B cell (primary cell): ENCODE measurements at regions not wholly inside any gene's neighbourhood (a gene's known extent, or its start where the extent isn't known, plus 50 kb on each side); places are given as distances from the start of the nearest gene placed in this dataset.

Source experiments
- ATAC-seq: fragments of 200-7000 bp; cut with Tn5 transposase; one replicate; pipeline ENCODE4 v1.10.0; 2021; ENCODE audit warnings: low read depth, mild to moderate bottlenecking, moderate number of reproducible peaks, moderate library complexity
- CTCF ChIA-PET: fragments of 350-600 bp; sonication (Branson Sonifier 250); formaldehyde crosslinking; loops from one replicate; lab custom pipeline; 2021; ENCODE audit warnings: antibody characterized with exemption, inconsistent platforms; lab: Charles Lee
- POLR2A ChIA-PET: fragments of 350-600 bp; sonication (Branson Sonifier 250); formaldehyde crosslinking; loops from one replicate; lab custom pipeline; 2021; ENCODE audit warnings: antibody characterized with exemption; lab: Charles Lee
- DNase-seq: peaks from one replicate; pipeline ENCODE4 v3.0.0; 2013
- H2AFZ ChIP-seq: 2 replicates; pipeline ENCODE4 v1.6.1; 2012; ENCODE audit warnings: mild to moderate bottlenecking, low read depth, low read length; ENCODE audit not compliant: insufficient read depth, poor library complexity, severe bottlenecking
- H3K27ac ChIP-seq, 2 donors: 1 replicate in 1 of 2; 2 replicates in 1 of 2; pipeline ENCODE4 v1.5.1; 2012 to 2013; ENCODE audit warnings: low read length in 2 of 2, mild to moderate bottlenecking in 2 of 2, moderate library complexity in 1 of 2
- H3K27me3 ChIP-seq, 4 experiments: fragments of 200-600 bp in 1 of 4; sonication (generic) in 1 of 4; replicated peaks in 1 of 4; 1 replicate in 2 of 4; 2 replicates in 2 of 4; pipeline versions ENCODE4 v1.6.1 to v1.7.0; 2013 to 2016; ENCODE audit warnings: low read length in 3 of 4, mild to moderate bottlenecking in 2 of 4, mixed read lengths in 1 of 4, moderate library complexity in 1 of 4; ENCODE audit not compliant: insufficient read depth in 4 of 4, control insufficient read depth in 3 of 4; ENCODE audit errors: control extremely low read depth in 1 of 4
- H3K36me3 ChIP-seq, 2 experiments: replicated peaks in 1 of 2; 1 replicate in 1 of 2; 2 replicates in 1 of 2; pipeline versions ENCODE4 v1.6.1 to v1.7.1; 2013; ENCODE audit warnings: low read length in 1 of 2; ENCODE audit not compliant: insufficient read depth in 2 of 2, control insufficient read depth in 1 of 2; ENCODE audit errors: control extremely low read depth in 1 of 2, extremely low read depth in 1 of 2
- H3K4me1 ChIP-seq, 2 donors: fragments of 200-600 bp in 1 of 2; sonication (generic) in 1 of 2; 1 replicate in 1 of 2; 2 replicates in 1 of 2; pipeline versions ENCODE4 v1.5.1 to v1.6.1; 2013 to 2017; ENCODE audit warnings: low read length in 2 of 2; ENCODE audit not compliant: control insufficient read depth in 2 of 2, insufficient read depth in 2 of 2
- H3K4me2 ChIP-seq: replicated peaks from 2 replicates; pipeline ENCODE3; 2012; ENCODE audit warnings: mild to moderate bottlenecking, low read depth, low read length; ENCODE audit not compliant: poor library complexity, severe bottlenecking
- H3K4me3 ChIP-seq, 5 experiments: fragments of 200-600 bp in 1 of 5; sonication (generic) in 1 of 5; 1 replicate in 3 of 5; 2 replicates in 2 of 5; pipeline versions ENCODE4 v1.5.1 to v1.7.0; 2011 to 2016; ENCODE audit warnings: low read length in 4 of 5, mild to moderate bottlenecking in 4 of 5, low read depth in 2 of 5, control low read depth in 1 of 5, moderate library complexity in 1 of 5; ENCODE audit not compliant: insufficient read depth in 1 of 5; ENCODE audit errors: control extremely low read depth in 1 of 5, extremely low read depth in 1 of 5
- H3K79me2 ChIP-seq: fragments of 200-600 bp; sonication (generic); one replicate; pipeline ENCODE4 v1.6.0; 2016; ENCODE audit warnings: low read length; ENCODE audit not compliant: control insufficient read depth, insufficient read depth
- H3K9ac ChIP-seq: fragments of 200-600 bp; sonication (generic); 2 replicates; pipeline ENCODE4 v1.6.1; 2017; ENCODE audit warnings: mild to moderate bottlenecking, low read length, moderate library complexity
- H3K9me3 ChIP-seq, 3 donors: one replicate each; pipeline versions ENCODE4 v1.6.1 to v1.7.1; 2013; ENCODE audit warnings: low read length in 2 of 3; ENCODE audit not compliant: control insufficient read depth in 2 of 3, insufficient read depth in 1 of 3; ENCODE audit errors: control extremely low read depth in 1 of 3
- H4K20me1 ChIP-seq: 2 replicates; pipeline ENCODE4 v1.6.0; 2012; ENCODE audit warnings: mild to moderate bottlenecking, low read length; ENCODE audit not compliant: insufficient read depth, control insufficient read depth, poor library complexity, severe bottlenecking
- H3K27ac Mint-ChIP-seq: one replicate; pipeline ENCODE4 v1.8.0; 2021; ENCODE audit warnings: mixed read lengths
- H3K27me3 Mint-ChIP-seq: one replicate; pipeline ENCODE4 v1.8.0; 2021; ENCODE audit warnings: mixed read lengths
- H3K4me1 Mint-ChIP-seq: one replicate; pipeline ENCODE4 v1.8.0; 2021; ENCODE audit warnings: mixed read lengths
- H3K4me3 Mint-ChIP-seq: one replicate; pipeline ENCODE4 v1.8.0; 2021; ENCODE audit warnings: mixed read lengths
- H3K9me3 Mint-ChIP-seq: one replicate; pipeline ENCODE4 v1.8.0; 2022; ENCODE audit warnings: mixed read lengths; ENCODE audit not compliant: insufficient read depth
- EZH2 ChIP-seq: IDR thresholded peaks from 2 replicates; pipeline ENCODE4 v1.6.1; 2012; ENCODE audit warnings: borderline replicate concordance, low read depth, mild to moderate bottlenecking, moderate library complexity, low read length; ENCODE audit not compliant: insufficient read depth, poor library complexity, severe bottlenecking
- WGBS: methylation state at CpG from one replicate; pipeline ENCODE4 v1.1.5; 2013; ENCODE audit warnings: missing lambda C conversion rate; ENCODE audit not compliant: insufficient coverage; 5-methylcytosine and 5-hydroxymethylcytosine counted together
- intact Hi-C: fragments of 100-400 bp; cut with micrococcal nuclease; formaldehyde crosslinking; loops from one replicate; pipeline ENCODE4 v1.10.0; 2022
- TF ChIP-seq, protein P1 (sequence below): fragments of 200-600 bp; IDR thresholded peaks from one replicate; pipeline ENCODE4 v1.8.0; 2022; ENCODE audit warnings: antibody characterized with exemption, mild to moderate bottlenecking

DNA sequence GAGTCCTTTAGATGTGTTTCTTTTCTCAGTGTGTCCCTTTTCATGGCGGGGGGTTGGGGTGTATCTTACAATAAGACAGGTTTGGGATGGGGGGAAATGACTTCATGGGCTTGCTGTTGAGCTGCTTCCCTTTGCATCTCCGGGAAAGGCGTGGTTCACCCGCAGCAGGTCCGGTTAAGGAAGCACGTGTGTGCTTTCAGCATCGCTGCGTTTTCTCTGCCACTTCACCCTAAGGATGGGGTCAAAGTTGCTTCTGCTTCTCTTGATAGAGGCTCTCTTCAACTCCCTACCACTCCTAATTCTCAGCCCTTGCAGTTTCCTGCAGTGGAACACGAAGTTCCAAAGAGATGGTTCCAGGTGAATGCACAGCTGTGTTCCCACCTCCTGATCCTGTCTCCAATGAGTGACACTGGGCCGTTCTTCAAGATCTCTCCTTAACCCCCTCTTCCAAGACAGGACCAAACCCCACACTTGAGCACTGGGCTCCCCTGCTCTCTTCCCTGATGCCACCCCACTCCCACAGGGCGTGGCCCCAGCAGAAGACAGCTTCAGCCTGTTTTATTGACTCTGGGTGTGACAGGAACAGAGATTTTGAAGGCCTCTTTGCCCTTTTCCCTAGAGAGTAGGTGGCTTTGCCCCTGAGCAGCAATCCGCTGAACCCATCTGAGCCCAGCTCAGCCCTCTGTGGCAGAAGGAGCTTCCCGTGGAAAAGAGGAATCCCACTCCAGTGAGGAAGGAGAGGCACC, 85.2 kb downstream of the PLEKHG1 start:
- H3K79me2 ChIP-seq = peaks cover 94% of the 10 kb centered on the region
- Mint-ChIP-seq H3K4me3 (peak overlapping the region; percentile 64), H3K9me3 (no peaks in the 10 kb centered on the region), H3K4me1 (peaks cover 93% of the 10 kb centered on the region), H3K27ac (peak overlapping the region; percentile 80), H3K27me3 (no peaks in the 10 kb centered on the region)
- H3K27me3 ChIP-seq = no peaks in the 10 kb centered on the region
- peaks cover 0 to 3% (median 0%) of the 10 kb centered on the region in 3 donors for H3K9me3 ChIP-seq
- peak overlapping the region in 2 of 5 experiments; percentile 1 to 21 for H3K4me3 ChIP-seq
- peaks cover 88 to 98% of the 10 kb centered on the region in 2 donors for H3K4me1 ChIP-seq
- peaks cover 0 to 7% of the 10 kb centered on the region in 2 experiments for H3K36me3 ChIP-seq
- intact Hi-C loops = loop anchor here (2.0 kb wide), 1 partner anchor 18 kb away; no protein-coding TSS in a partner anchor
- H3K27ac ChIP-seq = peak overlapping the region; percentile 72 to 96
- TF ChIP-seq, protein P1, sequence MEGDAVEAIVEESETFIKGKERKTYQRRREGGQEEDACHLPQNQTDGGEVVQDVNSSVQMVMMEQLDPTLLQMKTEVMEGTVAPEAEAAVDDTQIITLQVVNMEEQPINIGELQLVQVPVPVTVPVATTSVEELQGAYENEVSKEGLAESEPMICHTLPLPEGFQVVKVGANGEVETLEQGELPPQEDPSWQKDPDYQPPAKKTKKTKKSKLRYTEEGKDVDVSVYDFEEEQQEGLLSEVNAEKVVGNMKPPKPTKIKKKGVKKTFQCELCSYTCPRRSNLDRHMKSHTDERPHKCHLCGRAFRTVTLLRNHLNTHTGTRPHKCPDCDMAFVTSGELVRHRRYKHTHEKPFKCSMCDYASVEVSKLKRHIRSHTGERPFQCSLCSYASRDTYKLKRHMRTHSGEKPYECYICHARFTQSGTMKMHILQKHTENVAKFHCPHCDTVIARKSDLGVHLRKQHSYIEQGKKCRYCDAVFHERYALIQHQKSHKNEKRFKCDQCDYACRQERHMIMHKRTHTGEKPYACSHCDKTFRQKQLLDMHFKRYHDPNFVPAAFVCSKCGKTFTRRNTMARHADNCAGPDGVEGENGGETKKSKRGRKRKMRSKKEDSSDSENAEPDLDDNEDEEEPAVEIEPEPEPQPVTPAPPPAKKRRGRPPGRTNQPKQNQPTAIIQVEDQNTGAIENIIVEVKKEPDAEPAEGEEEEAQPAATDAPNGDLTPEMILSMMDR = no peak
- no peak for TF ChIP-seq EZH2
- peak overlapping the region; percentile 27 for H3K9ac ChIP-seq
- peak; percentile 76 for DNase-seq
- H4K20me1 ChIP-seq = no peaks in the 10 kb centered on the region
- CTCF ChIA-PET = interaction anchor here (1.1 to 4.9 kb wide), 8 partner anchors 11 to 85 kb away, joined by 3 to 22 read pairs (median 5); partner anchors contain the start of gene PLEKHG1
- peak overlapping the region; percentile 30 for H2AFZ ChIP-seq
- H3K4me2 ChIP-seq = peak overlapping the region; percentile 59
- ATAC-seq = peak; percentile 31
- WGBS = 19% methylated on average over 13 of the region's 13 CpGs
- POLR2A ChIA-PET = interaction anchor here (0.6 to 1.8 kb wide), 2 partner anchors 52 to 342 kb away, joined by 3 to 6 read pairs; no protein-coding TSS in a partner anchor

DNA sequence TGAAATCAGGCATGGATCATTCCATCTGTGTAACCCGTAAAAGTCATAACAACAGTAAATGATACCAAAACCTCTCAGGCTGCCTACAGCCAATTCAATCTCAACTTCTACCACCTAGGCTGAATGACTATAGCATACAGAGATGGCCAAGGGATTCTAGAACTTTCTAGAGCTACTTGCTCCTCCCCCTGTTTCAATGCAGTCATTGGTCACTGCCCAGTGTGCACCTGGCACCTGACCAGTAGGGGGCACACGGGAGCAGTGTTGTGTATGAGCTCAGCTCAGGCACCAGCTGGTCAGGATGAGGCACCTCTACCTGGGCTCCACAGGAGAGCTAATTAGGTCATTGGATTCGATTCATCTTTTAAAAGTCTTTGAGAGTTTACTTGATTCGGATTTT, 86.2 kb downstream of the PLEKHG1 start:
- peak; percentile 44 for ATAC-seq
- H3K79me2 ChIP-seq = peaks cover 89% of the 10 kb centered on the region

More for the DNA sequence above, 86.2 kb downstream of the PLEKHG1 start:
- peak overlapping the region; percentile 46 for H3K27ac Mint-ChIP-seq
- Histone ChIP-seq H3K36me3 (peaks cover 0 to 7% of the 10 kb centered on the region in 2 experiments), H4K20me1 (no peaks in the 10 kb centered on the region), H3K27ac (peak overlapping the region; percentile 72 to 96), H3K4me2 (peak overlapping the region; percentile 59), H3K9me3 (peaks cover 0 to 3% (median 0%) of the 10 kb centered on the region in 3 donors), H3K4me3 (no peak overlapping the region), H3K4me1 (peaks cover 89 to 98% of the 10 kb centered on the region in 2 donors), H3K27me3 (no peaks in the 10 kb centered on the region), H3K9ac (no peak overlapping the region), H2AFZ (no peak overlapping the region)
- ChIA-PET CTCF (interaction anchor here (0.5 to 4.9 kb wide), 23 partner anchors 10 to 639 kb away, joined by 3 to 22 read pairs (median 5); partner anchors contain the start of gene PLEKHG1), POLR2A (interaction anchor here (1.0 to 1.8 kb wide), 2 partner anchors 53 to 85 kb away, joined by 3 to 6 read pairs; no protein-coding TSS in a partner anchor)
- intact Hi-C loops = loop anchor here (2.0 kb wide), 1 partner anchor 17 kb away; no protein-coding TSS in a partner anchor
- H3K9me3 Mint-ChIP-seq = no peaks in the 10 kb centered on the region
- H3K27me3 Mint-ChIP-seq = no peaks in the 10 kb centered on the region
- no peak overlapping the region for H3K4me3 Mint-ChIP-seq
- TF ChIP-seq EZH2 = no peak
- TF ChIP-seq, protein P1 = peak; percentile 75
- peak; percentile 73 for DNase-seq
- WGBS = 50% methylated on average over 1 of the region's 4 CpGs
- H3K4me1 Mint-ChIP-seq = peaks cover 93% of the 10 kb centered on the region
